WTC11 (cell line): ENCODE measurements at regions not wholly inside any gene's neighbourhood (a gene's known extent, or its start where the extent isn't known, plus 50 kb on each side); places are given as distances from the start of the nearest gene placed in this dataset.

Experiments used
- ATAC-seq: fragments of 200-7000 bp; cut with Tn5 transposase; 2 replicates; pipeline ENCODE4 v1.10.0; 2021; ENCODE audit warnings: mild to moderate bottlenecking, moderate library complexity
- CTCF ChIA-PET: fragments of 300-600 bp; sonication (Branson Sonifier 250); formaldehyde crosslinking; loops from one replicate; lab custom pipeline; 2021; ENCODE audit warnings: antibody characterized with exemption; lab: Charles Lee
- POLR2A ChIA-PET: fragments of 350-600 bp; sonication (Branson Sonifier 250); formaldehyde crosslinking; loops from one replicate; lab custom pipeline; 2021; ENCODE audit warnings: antibody characterized with exemption; lab: Charles Lee
- DNase-seq: peaks from one replicate; pipeline ENCODE4 v3.0.0; 2021; ENCODE audit warnings: low spot score
- H3K27ac Mint-ChIP-seq: 2 replicates; pipeline ENCODE4 v1.8.0; 2021; ENCODE audit warnings: mixed read lengths
- H3K27me3 Mint-ChIP-seq: 2 replicates; pipeline ENCODE4 v1.8.0; 2021; ENCODE audit warnings: low read depth, mild to moderate bottlenecking, moderate library complexity, mixed read lengths
- H3K36me3 Mint-ChIP-seq: 2 replicates; pipeline ENCODE4 v1.8.0; 2021; ENCODE audit warnings: mixed read lengths
- H3K4me1 Mint-ChIP-seq: 2 replicates; pipeline ENCODE4 v1.8.0; 2022; ENCODE audit warnings: mixed read lengths
- H3K4me3 Mint-ChIP-seq: 2 replicates; pipeline ENCODE4 v1.8.0; 2021; ENCODE audit warnings: mild to moderate bottlenecking, moderate library complexity, mixed read lengths
- H3K9me3 Mint-ChIP-seq: 2 replicates; pipeline ENCODE4 v1.8.0; 2021; ENCODE audit warnings: mixed read lengths
- ATF3 ChIP-seq: sonication (generic); formaldehyde crosslinking; conservative IDR thresholded peaks from 2 replicates; pipeline ENCODE4 v1.8.1; 2022; ENCODE audit warnings: mild to moderate bottlenecking, missing genetic modification reagents
- CDX4 ChIP-seq: fragments of 250-450 bp; sonication (Bioruptor Pico); IDR thresholded peaks from 2 replicates; pipeline ENCODE4 v1.9.0; 2021; ENCODE audit warnings: moderate library complexity, mild to moderate bottlenecking, inconsistent platforms, borderline replicate concordance
- E2F5 ChIP-seq: sonication (generic); formaldehyde crosslinking; IDR thresholded peaks from 2 replicates; pipeline ENCODE4 v1.8.1; 2022; ENCODE audit warnings: mild to moderate bottlenecking, moderate library complexity, missing genetic modification reagents
- EMX1 ChIP-seq: fragments of 250-450 bp; sonication (Bioruptor Pico); IDR thresholded peaks from 2 replicates; pipeline ENCODE4 v1.8.0; 2021; ENCODE audit warnings: mild to moderate bottlenecking
- ERG ChIP-seq: fragments of 250-450 bp; sonication (Bioruptor Pico); IDR thresholded peaks from 2 replicates; pipeline ENCODE4 v1.8.0; 2021; ENCODE audit warnings: mild to moderate bottlenecking
- ETV6 ChIP-seq: sonication (generic); formaldehyde crosslinking; IDR thresholded peaks from 2 replicates; pipeline ENCODE4 v1.8.1; 2022; ENCODE audit warnings: mild to moderate bottlenecking, missing genetic modification reagents
- FOXK1 ChIP-seq: sonication (generic); formaldehyde crosslinking; IDR thresholded peaks from 2 replicates; pipeline ENCODE4 v1.8.0; 2022; ENCODE audit warnings: mild to moderate bottlenecking, moderate library complexity, missing genetic modification reagents
- GRHL2 ChIP-seq: fragments of 250-450 bp; sonication (Bioruptor Pico); IDR thresholded peaks from 2 replicates; pipeline ENCODE4 v1.8.0; 2022; ENCODE audit warnings: mild to moderate bottlenecking, moderate library complexity; ENCODE audit not compliant: insufficient replicate concordance, severe bottlenecking
- MXD4 ChIP-seq: fragments of 250-450 bp; sonication (Bioruptor Pico); IDR thresholded peaks from 2 replicates; pipeline ENCODE4 v1.8.0; 2021; ENCODE audit warnings: mild to moderate bottlenecking, moderate library complexity, borderline replicate concordance
- NR3C1 ChIP-seq: sonication (generic); formaldehyde crosslinking; conservative IDR thresholded peaks from 2 replicates; pipeline ENCODE4 v1.8.1; 2023; ENCODE audit warnings: low read depth, mild to moderate bottlenecking, missing genetic modification reagents
- OVOL2 ChIP-seq: fragments of 250-450 bp; sonication (Bioruptor Pico); IDR thresholded peaks from 2 replicates; pipeline ENCODE4 v1.9.0; 2021; ENCODE audit warnings: mild to moderate bottlenecking, borderline replicate concordance
- PRRX2 ChIP-seq: fragments of 250-450 bp; sonication (Bioruptor Pico); IDR thresholded peaks from 2 replicates; pipeline ENCODE4 v1.8.0; 2021; ENCODE audit warnings: mild to moderate bottlenecking
- SP1 ChIP-seq: sonication (generic); formaldehyde crosslinking; conservative IDR thresholded peaks from 2 replicates; pipeline ENCODE4 v1.8.1; 2022; ENCODE audit warnings: missing genetic modification reagents
- USF1 ChIP-seq: sonication (generic); formaldehyde crosslinking; IDR thresholded peaks from 2 replicates; pipeline ENCODE4 v1.8.0; 2022; ENCODE audit warnings: mild to moderate bottlenecking, missing genetic modification reagents
- ZNF232 ChIP-seq: sonication (generic); formaldehyde crosslinking; IDR thresholded peaks from 2 replicates; pipeline ENCODE4 v1.8.0; 2022; ENCODE audit warnings: mild to moderate bottlenecking, missing genetic modification reagents
- ZNF263 ChIP-seq: sonication (generic); formaldehyde crosslinking; IDR thresholded peaks from 2 replicates; pipeline ENCODE4 v1.8.1; 2022; ENCODE audit warnings: low read depth, mild to moderate bottlenecking, moderate library complexity, missing genetic modification reagents
- ZNF671 ChIP-seq: fragments of 250-450 bp; sonication (Bioruptor Pico); IDR thresholded peaks from 2 replicates; pipeline ENCODE4 v1.8.0; 2021; ENCODE audit warnings: mild to moderate bottlenecking
- TF ChIP-seq, protein P1 (sequence below): fragments of 250-450 bp; sonication (Bioruptor Pico); IDR thresholded peaks from 2 replicates; pipeline ENCODE4 v2.1.2; 2022; ENCODE audit warnings: mild to moderate bottlenecking, moderate library complexity
- TF ChIP-seq, protein P2 (sequence below): sonication (generic); formaldehyde crosslinking; IDR thresholded peaks from 2 replicates; pipeline ENCODE4 v1.8.1; 2022; ENCODE audit warnings: low read depth, mild to moderate bottlenecking, moderate library complexity, missing genetic modification reagents, borderline replicate concordance

- Mint-ChIP-seq H3K36me3 (no peaks in the 10 kb centered on the region), H3K4me3 (no peak overlapping the region), H3K27me3 (no peaks in the 10 kb centered on the region), H3K27ac (no peak overlapping the region; the same call in 1 of the 2 replicates), H3K9me3 (no peaks in the 10 kb centered on the region), H3K4me1 (peaks cover 5% of the 10 kb centered on the region; the same call in 1 of the 2 replicates)
- TF ChIP-seq USF1 (no peak), OVOL2 (no peak), GRHL2 (no peak), CDX4 (CRISPR knock-in tag) (no peak), PRRX2 (CRISPR knock-in tag) (no peak), ERG (CRISPR knock-in tag) (no peak), NR3C1 (CRISPR knock-in tag) (no peak), EMX1 (CRISPR knock-in tag) (no peak)
- TF ChIP-seq, protein P1, sequence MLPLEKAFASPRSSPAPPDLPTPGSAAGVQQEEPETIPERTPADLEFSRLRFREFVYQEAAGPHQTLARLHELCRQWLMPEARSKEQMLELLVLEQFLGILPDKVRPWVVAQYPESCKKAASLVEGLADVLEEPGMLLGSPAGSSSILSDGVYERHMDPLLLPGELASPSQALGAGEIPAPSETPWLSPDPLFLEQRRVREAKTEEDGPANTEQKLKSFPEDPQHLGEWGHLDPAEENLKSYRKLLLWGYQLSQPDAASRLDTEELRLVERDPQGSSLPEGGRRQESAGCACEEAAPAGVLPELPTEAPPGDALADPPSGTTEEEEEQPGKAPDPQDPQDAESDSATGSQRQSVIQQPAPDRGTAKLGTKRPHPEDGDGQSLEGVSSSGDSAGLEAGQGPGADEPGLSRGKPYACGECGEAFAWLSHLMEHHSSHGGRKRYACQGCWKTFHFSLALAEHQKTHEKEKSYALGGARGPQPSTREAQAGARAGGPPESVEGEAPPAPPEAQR (CRISPR knock-in tag) = no peak
- TF ChIP-seq, protein P2, sequence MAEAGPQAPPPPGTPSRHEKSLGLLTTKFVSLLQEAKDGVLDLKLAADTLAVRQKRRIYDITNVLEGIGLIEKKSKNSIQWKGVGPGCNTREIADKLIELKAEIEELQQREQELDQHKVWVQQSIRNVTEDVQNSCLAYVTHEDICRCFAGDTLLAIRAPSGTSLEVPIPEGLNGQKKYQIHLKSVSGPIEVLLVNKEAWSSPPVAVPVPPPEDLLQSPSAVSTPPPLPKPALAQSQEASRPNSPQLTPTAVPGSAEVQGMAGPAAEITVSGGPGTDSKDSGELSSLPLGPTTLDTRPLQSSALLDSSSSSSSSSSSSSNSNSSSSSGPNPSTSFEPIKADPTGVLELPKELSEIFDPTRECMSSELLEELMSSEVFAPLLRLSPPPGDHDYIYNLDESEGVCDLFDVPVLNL (CRISPR knock-in tag) = no peak
- ChIA-PET CTCF (no interaction called here), POLR2A (no interaction called here)
- DNase-seq = no peak
- ATAC-seq = no peak
Measured at GRCh38 chr2:209091056-209091455, 332.8 kb upstream of the MAP2 start.

DNA sequence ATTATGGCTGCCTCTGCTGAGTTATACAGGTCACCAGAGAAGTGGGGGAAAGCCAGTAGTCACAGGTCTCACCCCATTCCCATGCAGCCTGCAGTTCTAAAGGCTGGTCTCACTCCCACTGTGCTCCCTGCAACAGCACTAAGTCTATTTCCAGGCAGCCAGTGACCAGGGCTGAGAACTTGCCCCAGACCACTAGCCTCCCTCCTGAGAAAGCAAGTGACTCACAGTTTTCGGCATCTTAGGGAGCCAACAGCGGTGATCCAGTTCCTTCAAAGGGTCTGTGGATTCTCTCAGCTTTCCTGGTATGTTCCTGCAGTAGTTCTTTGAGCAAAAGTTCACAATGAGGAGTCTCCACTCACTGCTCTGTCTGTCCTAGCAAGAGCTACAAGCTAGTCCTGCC lies 329.6 kb upstream of the MAP2 start:
- TF ChIP-seq ZNF263 (CRISPR knock-in tag) (no peak), ATF3 (CRISPR knock-in tag) (no peak), FOXK1 (CRISPR knock-in tag) (no peak), SP1 (no peak), ZNF671 (CRISPR knock-in tag) (no peak), ETV6 (CRISPR knock-in tag) (no peak), OVOL2 (no peak), EMX1 (CRISPR knock-in tag) (no peak), MXD4 (no peak), E2F5 (CRISPR knock-in tag) (no peak), ZNF232 (CRISPR knock-in tag) (no peak)
- H3K27me3 Mint-ChIP-seq = no peaks in the 10 kb centered on the region
- H3K36me3 Mint-ChIP-seq = no peaks in the 10 kb centered on the region
- ChIA-PET CTCF (no interaction called here), POLR2A (no interaction called here)
- H3K4me1 Mint-ChIP-seq = peaks cover 13% of the 10 kb centered on the region
- H3K27ac Mint-ChIP-seq = no peak overlapping the region
- DNase-seq = no peak
- H3K9me3 Mint-ChIP-seq = no peaks in the 10 kb centered on the region
- no peak for ATAC-seq
- H3K4me3 Mint-ChIP-seq = no peak overlapping the region
